SK-N-SH treated with all-trans-retinoic acid at 6 μM for 48 hours (cell line): ENCODE measurements at regions not wholly inside any gene's neighbourhood (a gene's known extent, or its start where the extent isn't known, plus 50 kb on each side); places are given as distances from the start of the nearest gene placed in this dataset.

Experiments used
- ATAC-seq: fragments of 200-7000 bp; cut with Tn5 transposase; 3 replicates; pipeline ENCODE4 v1.9.1; 2020; ENCODE audit warnings: mild to moderate bottlenecking, moderate library complexity
- ARNTL ChIP-seq: fragments of 450-650 bp; formaldehyde crosslinking; IDR thresholded peaks from 2 replicates; pipeline ENCODE4 v1.5.0; 2020; ENCODE audit warnings: low read depth, mild to moderate bottlenecking, moderate library complexity, borderline replicate concordance
- BACH2 ChIP-seq: fragments of 250-450 bp; sonication (Bioruptor Pico); IDR thresholded peaks from 2 replicates; pipeline ENCODE4 v1.9.0; 2021; ENCODE audit warnings: mild to moderate bottlenecking, borderline replicate concordance
- CSDC2 ChIP-seq: fragments of 250-450 bp; sonication (Bioruptor Pico); IDR thresholded peaks from 2 replicates; pipeline ENCODE4 v1.5.0; 2020; ENCODE audit warnings: mild to moderate bottlenecking, moderate library complexity
- CSRNP3 ChIP-seq: fragments of 250-450 bp; sonication (Bioruptor Pico); IDR thresholded peaks from 2 replicates; pipeline ENCODE4 v1.5.1; 2021; ENCODE audit warnings: mild to moderate bottlenecking, moderate library complexity
- ESRRG ChIP-seq: fragments of 250-450 bp; sonication (Bioruptor Pico); IDR thresholded peaks from 2 replicates; pipeline ENCODE4 v1.6.1; 2021; ENCODE audit warnings: mild to moderate bottlenecking
- GLIS3 ChIP-seq: fragments of 250-450 bp; sonication (Bioruptor Pico); IDR thresholded peaks from 2 replicates; pipeline ENCODE4 v1.5.0; 2020; ENCODE audit warnings: mild to moderate bottlenecking, moderate library complexity
- ISL1 ChIP-seq: fragments of 250-450 bp; sonication (Bioruptor Pico); IDR thresholded peaks from 2 replicates; pipeline ENCODE4 v2.1.2; 2022; ENCODE audit warnings: mild to moderate bottlenecking, moderate library complexity
- OSR1 ChIP-seq: fragments of 250-450 bp; sonication (Bioruptor Pico); IDR thresholded peaks from 2 replicates; pipeline ENCODE4 v1.8.0; 2022; ENCODE audit warnings: moderate library complexity, mild to moderate bottlenecking, inconsistent platforms
- PPARA ChIP-seq: fragments of 250-450 bp; sonication (Bioruptor Pico); IDR thresholded peaks from 2 replicates; pipeline ENCODE4 v1.5.0; 2020; ENCODE audit warnings: mild to moderate bottlenecking, borderline replicate concordance
- RARB ChIP-seq: fragments of 250-450 bp; sonication (Bioruptor Pico); IDR thresholded peaks from 2 replicates; pipeline ENCODE4 v1.8.0; 2021; ENCODE audit warnings: mild to moderate bottlenecking, moderate library complexity
- SNAI2 ChIP-seq: fragments of 250-450 bp; sonication (Bioruptor Pico); IDR thresholded peaks from 2 replicates; pipeline ENCODE4 v1.5.0; 2020; ENCODE audit warnings: mild to moderate bottlenecking, moderate library complexity
- TOX ChIP-seq: fragments of 250-450 bp; sonication (Bioruptor Pico); IDR thresholded peaks from 2 replicates; pipeline ENCODE4 v1.8.0; 2021; ENCODE audit warnings: mild to moderate bottlenecking, moderate library complexity, borderline replicate concordance
- ZC3H10 ChIP-seq: fragments of 250-450 bp; sonication (Bioruptor Pico); IDR thresholded peaks from 2 replicates; pipeline ENCODE4 v1.5.1; 2021; ENCODE audit warnings: mild to moderate bottlenecking, moderate library complexity
- ZFP3 ChIP-seq: fragments of 250-450 bp; sonication (Bioruptor Pico); IDR thresholded peaks from 2 replicates; pipeline ENCODE4 v1.5.0; 2020; ENCODE audit warnings: mild to moderate bottlenecking, moderate library complexity
- ZFP30 ChIP-seq: fragments of 450-650 bp; formaldehyde crosslinking; IDR thresholded peaks from 2 replicates; pipeline ENCODE4 v1.5.0; 2022; ENCODE audit warnings: mild to moderate bottlenecking, moderate library complexity
- ZNF565 ChIP-seq: fragments of 450-650 bp; formaldehyde crosslinking; conservative IDR thresholded peaks from 2 replicates; pipeline ENCODE4 v1.5.0; 2020; ENCODE audit warnings: low read depth, mild to moderate bottlenecking, moderate library complexity
- ZNF70 ChIP-seq: fragments of 450-650 bp; formaldehyde crosslinking; IDR thresholded peaks from 2 replicates; pipeline ENCODE4 v1.5.0; 2020; ENCODE audit warnings: mild to moderate bottlenecking, moderate library complexity
- ZNF8 ChIP-seq: fragments of 450-650 bp; formaldehyde crosslinking; IDR thresholded peaks from 2 replicates; pipeline ENCODE4 v1.5.0; 2020; ENCODE audit warnings: mild to moderate bottlenecking, moderate library complexity
- TF ChIP-seq, protein P1 (sequence below): fragments of 250-450 bp; sonication (Bioruptor Pico); IDR thresholded peaks from 2 replicates; pipeline ENCODE4 v1.8.0; 2021; ENCODE audit warnings: low read depth, mild to moderate bottlenecking, moderate library complexity, borderline replicate concordance
- TF ChIP-seq, protein P2 (sequence below): fragments of 250-450 bp; sonication (Bioruptor Pico); IDR thresholded peaks from 2 replicates; pipeline ENCODE4 v1.8.0; 2020; ENCODE audit warnings: mild to moderate bottlenecking, moderate library complexity, borderline replicate concordance
- TF ChIP-seq, protein P3 (sequence below): fragments of 250-450 bp; sonication (Bioruptor Pico); IDR thresholded peaks from 2 replicates; pipeline ENCODE4 v1.5.1; 2020; ENCODE audit warnings: low read depth, mild to moderate bottlenecking, moderate library complexity

GRCh38 chr15:70517194-70517590 is 246.2 kb downstream of the UACA start:
- no peak for TF ChIP-seq ZFP3 (CRISPR knock-in tag)
- TF ChIP-seq GLIS3: no peak
- no peak for TF ChIP-seq ESRRG
- no peak for TF ChIP-seq PPARA (CRISPR knock-in tag)
- no peak for TF ChIP-seq ZNF70 (CRISPR knock-in tag)
- TF ChIP-seq, protein P1, sequence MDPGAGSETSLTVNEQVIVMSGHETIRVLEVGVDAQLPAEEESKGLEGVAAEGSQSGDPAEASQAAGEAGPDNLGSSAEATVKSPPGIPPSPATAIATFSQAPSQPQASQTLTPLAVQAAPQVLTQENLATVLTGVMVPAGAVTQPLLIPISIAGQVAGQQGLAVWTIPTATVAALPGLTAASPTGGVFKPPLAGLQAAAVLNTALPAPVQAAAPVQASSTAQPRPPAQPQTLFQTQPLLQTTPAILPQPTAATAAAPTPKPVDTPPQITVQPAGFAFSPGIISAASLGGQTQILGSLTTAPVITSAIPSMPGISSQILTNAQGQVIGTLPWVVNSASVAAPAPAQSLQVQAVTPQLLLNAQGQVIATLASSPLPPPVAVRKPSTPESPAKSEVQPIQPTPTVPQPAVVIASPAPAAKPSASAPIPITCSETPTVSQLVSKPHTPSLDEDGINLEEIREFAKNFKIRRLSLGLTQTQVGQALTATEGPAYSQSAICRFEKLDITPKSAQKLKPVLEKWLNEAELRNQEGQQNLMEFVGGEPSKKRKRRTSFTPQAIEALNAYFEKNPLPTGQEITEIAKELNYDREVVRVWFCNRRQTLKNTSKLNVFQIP (CRISPR knock-in tag): no peak
- TF ChIP-seq, protein P2, sequence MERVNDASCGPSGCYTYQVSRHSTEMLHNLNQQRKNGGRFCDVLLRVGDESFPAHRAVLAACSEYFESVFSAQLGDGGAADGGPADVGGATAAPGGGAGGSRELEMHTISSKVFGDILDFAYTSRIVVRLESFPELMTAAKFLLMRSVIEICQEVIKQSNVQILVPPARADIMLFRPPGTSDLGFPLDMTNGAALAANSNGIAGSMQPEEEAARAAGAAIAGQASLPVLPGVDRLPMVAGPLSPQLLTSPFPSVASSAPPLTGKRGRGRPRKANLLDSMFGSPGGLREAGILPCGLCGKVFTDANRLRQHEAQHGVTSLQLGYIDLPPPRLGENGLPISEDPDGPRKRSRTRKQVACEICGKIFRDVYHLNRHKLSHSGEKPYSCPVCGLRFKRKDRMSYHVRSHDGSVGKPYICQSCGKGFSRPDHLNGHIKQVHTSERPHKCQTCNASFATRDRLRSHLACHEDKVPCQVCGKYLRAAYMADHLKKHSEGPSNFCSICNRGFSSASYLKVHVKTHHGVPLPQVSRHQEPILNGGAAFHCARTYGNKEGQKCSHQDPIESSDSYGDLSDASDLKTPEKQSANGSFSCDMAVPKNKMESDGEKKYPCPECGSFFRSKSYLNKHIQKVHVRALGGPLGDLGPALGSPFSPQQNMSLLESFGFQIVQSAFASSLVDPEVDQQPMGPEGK: no peak
- TF ChIP-seq ZC3H10: no peak

GRCh38 chr15:70516408-70517193 is 246.8 kb downstream of the UACA start:
- TF ChIP-seq BACH2 (no peak), TOX (CRISPR knock-in tag) (no peak), ZNF70 (CRISPR knock-in tag) (no peak), RARB (CRISPR knock-in tag) (no peak)
- ATAC-seq: no peak

More at GRCh38 chr15:70517194-70517590, 246.2 kb downstream of the UACA start:
- ATAC-seq: no peak

GRCh38 chr15:70514251-70514650 is 249.1 kb downstream of the UACA start:
- no peak for TF ChIP-seq CSRNP3 (CRISPR knock-in tag)
- TF ChIP-seq SNAI2 (CRISPR knock-in tag): no peak
- TF ChIP-seq, protein P3, sequence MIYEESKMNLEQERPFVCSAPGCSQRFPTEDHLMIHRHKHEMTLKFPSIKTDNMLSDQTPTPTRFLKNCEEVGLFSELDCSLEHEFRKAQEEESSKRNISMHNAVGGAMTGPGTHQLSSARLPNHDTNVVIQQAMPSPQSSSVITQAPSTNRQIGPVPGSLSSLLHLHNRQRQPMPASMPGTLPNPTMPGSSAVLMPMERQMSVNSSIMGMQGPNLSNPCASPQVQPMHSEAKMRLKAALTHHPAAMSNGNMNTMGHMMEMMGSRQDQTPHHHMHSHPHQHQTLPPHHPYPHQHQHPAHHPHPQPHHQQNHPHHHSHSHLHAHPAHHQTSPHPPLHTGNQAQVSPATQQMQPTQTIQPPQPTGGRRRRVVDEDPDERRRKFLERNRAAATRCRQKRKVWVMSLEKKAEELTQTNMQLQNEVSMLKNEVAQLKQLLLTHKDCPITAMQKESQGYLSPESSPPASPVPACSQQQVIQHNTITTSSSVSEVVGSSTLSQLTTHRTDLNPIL (CRISPR knock-in tag): no peak
- no peak for TF ChIP-seq ZC3H10
- TF ChIP-seq, all 23 proteins: peak for 0
- ATAC-seq: no peak

DNA sequence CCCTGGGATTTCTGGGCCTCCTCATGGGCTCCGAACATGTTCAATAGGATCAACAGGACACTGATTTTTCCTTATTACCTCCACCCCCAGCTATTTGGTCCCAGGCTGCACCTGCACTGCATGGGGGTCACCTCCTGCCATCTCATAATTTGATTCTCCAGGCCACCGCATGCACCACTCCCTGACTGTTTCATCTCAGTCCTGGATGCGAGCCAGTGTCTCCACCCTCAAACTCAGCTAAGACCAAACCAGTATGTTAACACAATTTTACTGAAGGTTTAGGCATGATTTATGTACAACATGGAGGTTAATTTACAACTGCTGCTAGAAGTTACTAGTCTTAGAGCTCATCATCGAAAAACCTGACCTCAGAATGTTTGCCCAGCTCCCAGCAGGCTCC is 249.5 kb downstream of the UACA start:
- no peak for ATAC-seq
- TF ChIP-seq SNAI2 (CRISPR knock-in tag) (no peak), RARB (CRISPR knock-in tag) (no peak), ZNF8 (no peak), ISL1 (no peak), ESRRG (no peak), ZNF70 (CRISPR knock-in tag) (no peak), ZC3H10 (no peak), ARNTL (no peak), ZFP3 (CRISPR knock-in tag) (no peak), OSR1 (CRISPR knock-in tag) (no peak), TOX (CRISPR knock-in tag) (no peak), CSRNP3 (CRISPR knock-in tag) (no peak), GLIS3 (no peak), ZFP30 (CRISPR knock-in tag) (no peak), CSDC2 (no peak), ZNF565 (CRISPR knock-in tag) (no peak)
- TF ChIP-seq, protein P3 (CRISPR knock-in tag): no peak
- TF ChIP-seq, protein P1 (CRISPR knock-in tag): no peak
